WTC11 (cell line): ENCODE measurements at regions not wholly inside any gene's neighbourhood (a gene's known extent, or its start where the extent isn't known, plus 50 kb on each side); places are given as distances from the start of the nearest gene placed in this dataset.

Experiments
- ATAC-seq: fragments of 200-7000 bp; cut with Tn5 transposase; 2 replicates; pipeline ENCODE4 v1.10.0; 2021; ENCODE audit warnings: mild to moderate bottlenecking, moderate library complexity
- CTCF ChIA-PET: fragments of 300-600 bp; sonication (Branson Sonifier 250); formaldehyde crosslinking; loops from one replicate; lab custom pipeline; 2021; ENCODE audit warnings: antibody characterized with exemption; lab: Charles Lee
- POLR2A ChIA-PET: fragments of 350-600 bp; sonication (Branson Sonifier 250); formaldehyde crosslinking; loops from one replicate; lab custom pipeline; 2021; ENCODE audit warnings: antibody characterized with exemption; lab: Charles Lee
- DNase-seq: peaks from one replicate; pipeline ENCODE4 v3.0.0; 2021; ENCODE audit warnings: low spot score
- H3K27ac Mint-ChIP-seq: 2 replicates; pipeline ENCODE4 v1.8.0; 2021; ENCODE audit warnings: mixed read lengths
- H3K27me3 Mint-ChIP-seq: 2 replicates; pipeline ENCODE4 v1.8.0; 2021; ENCODE audit warnings: low read depth, mild to moderate bottlenecking, moderate library complexity, mixed read lengths
- H3K36me3 Mint-ChIP-seq: 2 replicates; pipeline ENCODE4 v1.8.0; 2021; ENCODE audit warnings: mixed read lengths
- H3K4me1 Mint-ChIP-seq: 2 replicates; pipeline ENCODE4 v1.8.0; 2022; ENCODE audit warnings: mixed read lengths
- H3K4me3 Mint-ChIP-seq: 2 replicates; pipeline ENCODE4 v1.8.0; 2021; ENCODE audit warnings: mild to moderate bottlenecking, moderate library complexity, mixed read lengths
- H3K9me3 Mint-ChIP-seq: 2 replicates; pipeline ENCODE4 v1.8.0; 2021; ENCODE audit warnings: mixed read lengths
- ATF3 ChIP-seq: sonication (generic); formaldehyde crosslinking; conservative IDR thresholded peaks from 2 replicates; pipeline ENCODE4 v1.8.1; 2022; ENCODE audit warnings: mild to moderate bottlenecking, missing genetic modification reagents
- ATF6 ChIP-seq: sonication (generic); formaldehyde crosslinking; IDR thresholded peaks from 2 replicates; pipeline ENCODE4 v1.8.1; 2023; ENCODE audit warnings: mild to moderate bottlenecking, missing genetic modification reagents
- ELF4 ChIP-seq: sonication (generic); formaldehyde crosslinking; IDR thresholded peaks from 2 replicates; pipeline ENCODE4 v1.8.1; 2022; ENCODE audit warnings: low read depth, mild to moderate bottlenecking, moderate library complexity, missing genetic modification reagents
- EMX1 ChIP-seq: fragments of 250-450 bp; sonication (Bioruptor Pico); IDR thresholded peaks from 2 replicates; pipeline ENCODE4 v1.8.0; 2021; ENCODE audit warnings: mild to moderate bottlenecking
- FOXJ3 ChIP-seq: sonication (generic); formaldehyde crosslinking; IDR thresholded peaks from 2 replicates; pipeline ENCODE4 v1.9.0; 2021; ENCODE audit warnings: missing genetic modification reagents, mild to moderate bottlenecking, borderline replicate concordance
- FOXK1 ChIP-seq: sonication (generic); formaldehyde crosslinking; IDR thresholded peaks from 2 replicates; pipeline ENCODE4 v1.8.0; 2022; ENCODE audit warnings: mild to moderate bottlenecking, moderate library complexity, missing genetic modification reagents
- NFE2L1 ChIP-seq: sonication (generic); formaldehyde crosslinking; IDR thresholded peaks from 2 replicates; pipeline ENCODE4 v1.8.1; 2023; ENCODE audit warnings: missing genetic modification reagents
- NFYB ChIP-seq: sonication (generic); formaldehyde crosslinking; conservative IDR thresholded peaks from 2 replicates; pipeline ENCODE4 v1.8.0; 2022; ENCODE audit warnings: low read depth, missing genetic modification reagents
- NR1H2 ChIP-seq: sonication (generic); formaldehyde crosslinking; IDR thresholded peaks from 2 replicates; pipeline ENCODE4 v1.9.0; 2021; ENCODE audit warnings: mild to moderate bottlenecking, moderate library complexity, missing genetic modification reagents
- OVOL2 ChIP-seq: fragments of 250-450 bp; sonication (Bioruptor Pico); IDR thresholded peaks from 2 replicates; pipeline ENCODE4 v1.9.0; 2021; ENCODE audit warnings: mild to moderate bottlenecking, borderline replicate concordance
- PRRX2 ChIP-seq: fragments of 250-450 bp; sonication (Bioruptor Pico); IDR thresholded peaks from 2 replicates; pipeline ENCODE4 v1.8.0; 2021; ENCODE audit warnings: mild to moderate bottlenecking
- RELA ChIP-seq: sonication (generic); formaldehyde crosslinking; IDR thresholded peaks from 2 replicates; pipeline ENCODE4 v1.8.1; 2022; ENCODE audit warnings: missing genetic modification reagents, mild to moderate bottlenecking, borderline replicate concordance
- TEAD4 ChIP-seq: sonication (generic); formaldehyde crosslinking; IDR thresholded peaks from 2 replicates; pipeline ENCODE4 v1.8.0; 2022; ENCODE audit warnings: mild to moderate bottlenecking, missing genetic modification reagents
- USF1 ChIP-seq: sonication (generic); formaldehyde crosslinking; IDR thresholded peaks from 2 replicates; pipeline ENCODE4 v1.8.0; 2022; ENCODE audit warnings: mild to moderate bottlenecking, missing genetic modification reagents
- ZBTB43 ChIP-seq: sonication (generic); formaldehyde crosslinking; IDR thresholded peaks from 2 replicates; pipeline ENCODE4 v1.8.1; 2023; ENCODE audit warnings: mild to moderate bottlenecking, missing genetic modification reagents
- ZMAT4 ChIP-seq: fragments of 250-450 bp; sonication (Bioruptor Pico); IDR thresholded peaks from 2 replicates; pipeline ENCODE4 v1.9.0; 2021; ENCODE audit warnings: mild to moderate bottlenecking
- ZNF263 ChIP-seq: sonication (generic); formaldehyde crosslinking; IDR thresholded peaks from 2 replicates; pipeline ENCODE4 v1.8.1; 2022; ENCODE audit warnings: low read depth, mild to moderate bottlenecking, moderate library complexity, missing genetic modification reagents
- ZNF396 ChIP-seq: fragments of 250-450 bp; sonication (Bioruptor Pico); IDR thresholded peaks from 2 replicates; pipeline ENCODE4 v1.8.0; 2021; ENCODE audit warnings: mild to moderate bottlenecking, moderate library complexity, borderline replicate concordance
- TF ChIP-seq, protein P1 (sequence below): sonication (generic); formaldehyde crosslinking; IDR thresholded peaks from 2 replicates; pipeline ENCODE4 v1.8.1; 2022; ENCODE audit warnings: low read depth, mild to moderate bottlenecking, moderate library complexity, missing genetic modification reagents, borderline replicate concordance
- TF ChIP-seq, protein P2 (sequence below): sonication (generic); formaldehyde crosslinking; IDR thresholded peaks from 2 replicates; pipeline ENCODE4 v1.8.1; 2022; ENCODE audit warnings: mild to moderate bottlenecking, missing genetic modification reagents, moderate library complexity, borderline replicate concordance
- TF ChIP-seq, protein P3 (sequence below): fragments of 250-450 bp; sonication (Bioruptor Pico); IDR thresholded peaks from 2 replicates; pipeline ENCODE4 v1.9.0; 2021; ENCODE audit warnings: moderate library complexity, mild to moderate bottlenecking, inconsistent platforms, borderline replicate concordance

- ChIA-PET CTCF (interaction anchor here (1.7 kb wide), 1 partner anchor 29 kb away, joined by 7 read pairs; no protein-coding TSS in a partner anchor), POLR2A (no interaction called here)
- no peak for TF ChIP-seq FOXJ3 (CRISPR knock-in tag)
- no peak for TF ChIP-seq FOXK1 (CRISPR knock-in tag)
- TF ChIP-seq ZMAT4, result no peak
- no peak for TF ChIP-seq ATF6
- no peak for TF ChIP-seq ZNF396 (CRISPR knock-in tag)
- TF ChIP-seq NFYB (CRISPR knock-in tag), result no peak
- H3K36me3 Mint-ChIP-seq, result no peaks in the 10 kb centered on the region
- ATAC-seq (no peak; the same call in none of the 2 replicates), DNase-seq (no peak)
- peak overlapping the region; percentile 70; the same call in 1 of the 2 replicates for H3K27ac Mint-ChIP-seq
- H3K27me3 Mint-ChIP-seq, result no peaks in the 10 kb centered on the region
- H3K4me3 Mint-ChIP-seq, result no peak overlapping the region
- peaks cover 15% of the 10 kb centered on the region for H3K4me1 Mint-ChIP-seq
- no peaks in the 10 kb centered on the region for H3K9me3 Mint-ChIP-seq
These were observed 87.0 kb upstream of the EEA1 start for GRCh38 chr12:93015871-93016751.

GRCh38 chr12:93016752-93017350 is 87.8 kb upstream of the EEA1 start:
- H3K27me3 Mint-ChIP-seq, result no peaks in the 10 kb centered on the region
- no peak for ATAC-seq
- H3K9me3 Mint-ChIP-seq, result no peaks in the 10 kb centered on the region
- CTCF ChIA-PET, result interaction anchor here (1.1 kb wide), 1 partner anchor 81 kb away, joined by 3 read pairs; no protein-coding TSS in a partner anchor
- no peaks in the 10 kb centered on the region for H3K36me3 Mint-ChIP-seq
- POLR2A ChIA-PET, result no interaction called here
- no peak overlapping the region for H3K4me3 Mint-ChIP-seq
- H3K27ac Mint-ChIP-seq, result no peak overlapping the region
- DNase-seq, result no peak
- TF ChIP-seq FOXJ3 (CRISPR knock-in tag), result no peak
- TF ChIP-seq ELF4 (CRISPR knock-in tag), result no peak
- no peak for TF ChIP-seq ATF3
- no peak for TF ChIP-seq OVOL2 (CRISPR knock-in tag)
- no peak for TF ChIP-seq ZNF263
- TF ChIP-seq TEAD4 (CRISPR knock-in tag), result no peak
- no peak for TF ChIP-seq FOXK1 (CRISPR knock-in tag)
- no peak for TF ChIP-seq PRRX2 (CRISPR knock-in tag)
- TF ChIP-seq USF1 (CRISPR knock-in tag), result no peak
- TF ChIP-seq, all 79 proteins: peak for 0
- H3K4me1 Mint-ChIP-seq, result peaks cover 15% of the 10 kb centered on the region

DNA sequence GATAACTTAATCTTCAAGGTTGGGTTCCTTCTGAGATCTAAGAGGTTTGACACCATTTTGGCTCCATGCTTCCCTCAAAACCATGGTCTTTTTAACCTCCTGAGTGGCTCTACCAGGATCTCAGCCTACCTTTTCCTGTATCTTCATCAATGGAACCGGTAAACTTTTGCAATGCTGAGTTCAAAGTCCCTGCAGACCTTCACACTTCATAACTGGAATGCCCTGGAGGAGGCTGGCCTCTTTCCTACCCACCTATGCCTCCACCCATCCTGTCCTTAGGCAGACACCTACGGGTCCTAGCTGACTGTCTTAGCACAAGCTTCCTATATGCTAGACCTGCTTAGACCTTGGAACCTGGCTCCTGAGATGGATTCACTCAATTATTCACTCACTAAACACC is 89.5 kb upstream of the EEA1 start:
- TF ChIP-seq, protein P1, sequence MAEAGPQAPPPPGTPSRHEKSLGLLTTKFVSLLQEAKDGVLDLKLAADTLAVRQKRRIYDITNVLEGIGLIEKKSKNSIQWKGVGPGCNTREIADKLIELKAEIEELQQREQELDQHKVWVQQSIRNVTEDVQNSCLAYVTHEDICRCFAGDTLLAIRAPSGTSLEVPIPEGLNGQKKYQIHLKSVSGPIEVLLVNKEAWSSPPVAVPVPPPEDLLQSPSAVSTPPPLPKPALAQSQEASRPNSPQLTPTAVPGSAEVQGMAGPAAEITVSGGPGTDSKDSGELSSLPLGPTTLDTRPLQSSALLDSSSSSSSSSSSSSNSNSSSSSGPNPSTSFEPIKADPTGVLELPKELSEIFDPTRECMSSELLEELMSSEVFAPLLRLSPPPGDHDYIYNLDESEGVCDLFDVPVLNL (CRISPR knock-in tag), result no peak
- TF ChIP-seq USF1 (CRISPR knock-in tag) (no peak), TEAD4 (CRISPR knock-in tag) (no peak), NR1H2 (CRISPR knock-in tag) (no peak), RELA (CRISPR knock-in tag) (no peak), EMX1 (CRISPR knock-in tag) (no peak), ZBTB43 (CRISPR knock-in tag) (no peak), FOXJ3 (CRISPR knock-in tag) (no peak), ZNF396 (CRISPR knock-in tag) (no peak), NFE2L1 (CRISPR knock-in tag) (no peak)
- TF ChIP-seq, protein P2, sequence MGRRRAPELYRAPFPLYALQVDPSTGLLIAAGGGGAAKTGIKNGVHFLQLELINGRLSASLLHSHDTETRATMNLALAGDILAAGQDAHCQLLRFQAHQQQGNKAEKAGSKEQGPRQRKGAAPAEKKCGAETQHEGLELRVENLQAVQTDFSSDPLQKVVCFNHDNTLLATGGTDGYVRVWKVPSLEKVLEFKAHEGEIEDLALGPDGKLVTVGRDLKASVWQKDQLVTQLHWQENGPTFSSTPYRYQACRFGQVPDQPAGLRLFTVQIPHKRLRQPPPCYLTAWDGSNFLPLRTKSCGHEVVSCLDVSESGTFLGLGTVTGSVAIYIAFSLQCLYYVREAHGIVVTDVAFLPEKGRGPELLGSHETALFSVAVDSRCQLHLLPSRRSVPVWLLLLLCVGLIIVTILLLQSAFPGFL (CRISPR knock-in tag), result no peak
- TF ChIP-seq, protein P3, sequence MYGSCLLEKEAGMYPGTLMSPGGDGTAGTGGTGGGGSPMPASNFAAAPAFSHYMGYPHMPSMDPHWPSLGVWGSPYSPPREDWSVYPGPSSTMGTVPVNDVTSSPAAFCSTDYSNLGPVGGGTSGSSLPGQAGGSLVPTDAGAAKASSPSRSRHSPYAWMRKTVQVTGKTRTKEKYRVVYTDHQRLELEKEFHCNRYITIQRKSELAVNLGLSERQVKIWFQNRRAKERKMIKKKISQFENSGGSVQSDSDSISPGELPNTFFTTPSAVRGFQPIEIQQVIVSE (CRISPR knock-in tag), result no peak
- CTCF ChIA-PET, result no interaction called here
- H3K27ac Mint-ChIP-seq, result no peak overlapping the region
- H3K36me3 Mint-ChIP-seq, result no peaks in the 10 kb centered on the region
- POLR2A ChIA-PET, result no interaction called here
- no peak for DNase-seq
- ATAC-seq, result no peak
- no peak overlapping the region for H3K4me3 Mint-ChIP-seq
- H3K9me3 Mint-ChIP-seq, result no peaks in the 10 kb centered on the region
- H3K27me3 Mint-ChIP-seq, result no peaks in the 10 kb centered on the region
- H3K4me1 Mint-ChIP-seq, result peaks cover 15% of the 10 kb centered on the region
